ENCODE measurements at regions not wholly inside any gene's neighbourhood (a gene's known extent, or its start where the extent isn't known, plus 50 kb on each side); places are given as distances from the start of the nearest gene placed in this dataset.

GRCh38 chr9:108262836-108263235 is 593.0 kb downstream of the ACTL7B start:
- TF ChIP-seq, protein P1, sequence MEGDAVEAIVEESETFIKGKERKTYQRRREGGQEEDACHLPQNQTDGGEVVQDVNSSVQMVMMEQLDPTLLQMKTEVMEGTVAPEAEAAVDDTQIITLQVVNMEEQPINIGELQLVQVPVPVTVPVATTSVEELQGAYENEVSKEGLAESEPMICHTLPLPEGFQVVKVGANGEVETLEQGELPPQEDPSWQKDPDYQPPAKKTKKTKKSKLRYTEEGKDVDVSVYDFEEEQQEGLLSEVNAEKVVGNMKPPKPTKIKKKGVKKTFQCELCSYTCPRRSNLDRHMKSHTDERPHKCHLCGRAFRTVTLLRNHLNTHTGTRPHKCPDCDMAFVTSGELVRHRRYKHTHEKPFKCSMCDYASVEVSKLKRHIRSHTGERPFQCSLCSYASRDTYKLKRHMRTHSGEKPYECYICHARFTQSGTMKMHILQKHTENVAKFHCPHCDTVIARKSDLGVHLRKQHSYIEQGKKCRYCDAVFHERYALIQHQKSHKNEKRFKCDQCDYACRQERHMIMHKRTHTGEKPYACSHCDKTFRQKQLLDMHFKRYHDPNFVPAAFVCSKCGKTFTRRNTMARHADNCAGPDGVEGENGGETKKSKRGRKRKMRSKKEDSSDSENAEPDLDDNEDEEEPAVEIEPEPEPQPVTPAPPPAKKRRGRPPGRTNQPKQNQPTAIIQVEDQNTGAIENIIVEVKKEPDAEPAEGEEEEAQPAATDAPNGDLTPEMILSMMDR (IDR thresholded peaks at IDR 0.05): no peak
- TF ChIP-seq POLR2A (IDR thresholded peaks at IDR 0.05): no peak
- no peak for TF ChIP-seq POLR2AphosphoS5 (IDR thresholded peaks at IDR 0.05; ENCODE audit: insufficient read depth in 1 of 2, low read depth in 1 of 2)

Measured in vagina (tissue), 2 donors.